GM18907 (cell line): ENCODE measurements at regions not wholly inside any gene's neighbourhood (a gene's known extent, or its start where the extent isn't known, plus 50 kb on each side); places are given as distances from the start of the nearest gene placed in this dataset.

Source experiments
- ATAC-seq: cut with Tn5 transposase; IDR thresholded peaks from one replicate; pipeline ENCODE4 v1.9.1; 2021; ENCODE audit warnings: mild to moderate bottlenecking, moderate library complexity; ENCODE audit not compliant: unreplicated experiment

DNA sequence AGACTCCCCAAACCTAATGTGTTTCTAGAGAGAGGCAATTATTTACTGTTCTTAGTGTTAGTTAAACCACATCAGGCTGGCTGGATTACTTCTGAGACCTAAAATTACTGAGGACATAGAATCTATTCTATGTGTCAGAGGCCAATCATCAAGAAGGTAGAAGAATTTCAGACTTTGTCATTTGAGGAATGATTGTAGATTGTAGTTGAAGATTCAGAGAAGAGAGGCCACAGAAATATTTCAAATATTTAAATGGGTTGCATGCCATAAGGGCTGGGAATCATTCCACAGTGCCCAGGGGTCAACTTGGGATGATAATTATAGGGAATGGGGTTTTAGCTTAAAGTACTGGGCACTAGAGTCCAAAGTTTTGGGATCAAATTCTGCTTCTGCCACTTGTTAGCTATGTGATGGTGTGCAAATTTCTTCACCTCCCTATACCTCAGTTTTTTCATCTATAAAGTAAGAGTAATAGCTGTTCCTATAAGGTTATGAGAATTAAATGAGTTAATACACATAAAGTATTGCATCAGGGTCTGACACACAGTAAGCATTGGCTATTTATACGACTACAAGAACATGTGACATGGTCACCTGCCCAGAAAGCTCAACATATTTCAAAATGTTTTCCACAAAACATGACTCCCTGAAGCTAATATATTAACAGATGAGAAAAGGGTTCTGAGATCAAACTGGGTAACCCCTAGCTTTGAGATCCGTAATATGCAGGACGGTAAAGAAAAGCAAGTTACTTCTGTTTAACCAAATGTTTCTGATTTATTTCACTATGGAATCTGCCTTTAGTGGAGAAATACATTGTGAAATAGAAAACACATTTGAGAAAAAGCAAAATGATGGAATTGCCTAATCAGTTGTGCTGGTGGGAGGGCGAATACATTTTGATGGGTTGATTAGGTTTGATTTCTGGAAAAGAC lies 69.7 kb upstream of the SPAG17 start:
- no peak for ATAC-seq

DNA sequence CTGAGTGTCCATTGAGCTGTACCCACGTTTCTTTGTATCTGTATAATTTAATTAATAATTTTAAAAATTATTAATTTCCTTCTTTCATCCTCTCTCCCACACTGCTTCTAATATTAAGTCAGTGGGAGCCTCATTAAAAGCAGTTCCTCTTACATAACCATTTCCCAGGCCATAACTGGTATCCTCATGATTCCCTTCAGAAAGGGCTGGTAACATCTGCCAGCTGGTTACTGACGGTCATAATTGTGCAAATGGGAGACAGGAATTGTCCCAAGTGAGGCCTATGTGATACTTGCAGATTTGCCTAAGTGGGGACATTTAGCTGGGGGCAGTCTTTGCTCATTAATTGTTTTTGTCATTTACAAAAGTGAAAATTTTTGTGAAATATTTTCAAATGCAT lies 69.0 kb upstream of the SPAG17 start:
- ATAC-seq = no peak

DNA sequence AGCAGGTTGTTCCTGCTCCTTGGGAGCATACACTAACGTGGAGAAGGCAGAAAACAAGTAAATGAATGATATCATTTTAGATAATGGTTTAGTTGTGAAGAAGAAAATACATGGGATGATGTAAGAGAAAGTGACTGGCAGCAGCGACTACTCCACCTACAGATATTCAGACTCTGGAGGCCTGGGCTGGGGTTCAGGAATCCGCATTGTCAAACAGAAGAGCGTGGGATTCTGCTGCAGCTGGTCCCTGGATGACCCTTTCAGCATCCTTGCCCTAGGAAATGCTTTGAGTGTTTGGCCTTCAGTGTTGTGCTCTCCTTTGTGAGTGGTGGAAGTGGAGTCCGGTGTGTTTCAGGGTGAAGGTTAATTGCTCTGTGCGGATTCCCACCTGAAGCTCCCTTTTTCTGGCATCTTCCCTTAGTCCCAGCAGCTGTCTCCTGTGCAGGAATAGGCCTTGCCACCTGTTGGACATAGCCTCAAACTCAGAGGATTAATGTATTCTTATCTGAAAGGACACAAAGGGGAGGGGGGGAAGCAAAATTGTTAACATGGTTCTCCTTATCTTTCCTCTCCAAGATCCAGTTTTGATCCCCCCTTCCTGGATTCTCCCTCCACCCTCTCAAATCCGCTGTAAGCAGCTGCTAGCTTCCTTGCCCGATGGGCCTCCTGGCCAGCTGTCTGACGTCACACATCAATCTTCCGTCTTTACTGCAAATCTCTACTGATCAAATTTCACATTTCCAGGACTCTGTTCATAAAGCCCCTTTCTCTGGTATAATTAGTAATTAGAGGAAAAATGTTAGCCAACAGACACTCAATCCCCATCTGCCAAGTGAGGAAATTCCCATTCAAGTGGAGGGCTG lies 68.3 kb upstream of the SPAG17 start:
- no peak for ATAC-seq

GRCh38 chr1:118252624-118253023 lies 67.6 kb upstream of the SPAG17 start:
- ATAC-seq = no peak

- no peak for ATAC-seq
Measured at GRCh38 chr1:118250232-118250631, 65.2 kb upstream of the SPAG17 start.

- ATAC-seq = no peak
Measured at GRCh38 chr1:118249641-118250040, 64.6 kb upstream of the SPAG17 start.

GRCh38 chr1:118247593-118247992 lies 62.6 kb upstream of the SPAG17 start:
- no peak for ATAC-seq

DNA sequence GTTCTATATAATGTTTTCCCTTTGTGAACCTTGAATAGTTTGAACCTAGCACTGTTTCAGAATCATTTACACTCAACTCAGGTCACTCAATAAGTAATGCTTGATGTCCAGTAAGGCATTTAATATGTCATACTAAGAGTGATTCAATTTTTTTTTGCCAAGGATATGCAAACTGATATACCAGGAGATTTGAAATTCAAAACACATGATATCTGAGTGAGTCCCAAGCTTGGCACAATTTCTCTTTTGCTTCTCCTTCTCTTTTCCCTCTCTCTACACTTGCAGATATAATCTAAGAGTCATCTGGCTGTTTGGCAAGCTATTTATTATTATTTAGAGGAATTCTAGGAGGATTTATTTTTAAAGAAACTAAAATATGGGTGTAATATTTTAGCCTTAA lies 61.6 kb upstream of the SPAG17 start:
- no peak for ATAC-seq

DNA sequence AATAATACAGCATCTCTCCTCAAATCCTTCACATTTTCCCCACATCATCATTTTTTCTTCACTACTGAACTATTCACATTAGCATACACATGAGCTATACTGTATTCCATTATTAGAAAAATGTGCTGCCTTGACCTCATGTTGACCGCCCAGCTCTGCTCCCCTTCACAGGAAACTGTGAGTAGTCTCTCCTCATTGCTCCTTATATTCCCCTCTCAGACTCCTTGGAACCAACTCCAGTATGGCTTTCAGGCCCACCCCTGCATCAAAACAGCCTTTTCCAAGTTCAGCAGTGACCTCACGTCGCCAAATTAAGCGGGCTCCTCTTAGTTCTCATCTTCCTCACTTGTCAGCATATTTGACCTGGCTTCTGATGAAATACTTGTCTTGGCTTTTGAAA lies 59.2 kb upstream of the SPAG17 start:
- no peak for ATAC-seq

DNA sequence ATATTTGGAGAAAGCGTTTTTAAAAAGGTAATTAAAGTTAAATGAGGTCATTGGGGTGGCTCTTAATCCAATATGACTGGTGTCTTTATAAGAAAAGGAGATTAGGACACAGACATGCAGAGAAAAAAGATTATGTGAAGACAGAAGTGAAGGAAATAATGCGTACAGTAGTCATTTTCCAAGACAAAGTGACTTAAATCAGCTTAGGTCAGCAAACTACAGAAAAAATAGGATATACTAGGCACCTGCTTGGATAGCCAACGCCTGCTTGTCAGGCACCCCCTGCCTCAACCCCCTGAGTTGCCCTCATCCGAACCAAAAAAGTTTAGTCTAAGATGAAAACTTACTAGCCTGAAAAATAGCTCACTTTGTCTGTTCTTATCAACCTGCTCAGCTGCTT lies 58.2 kb upstream of the SPAG17 start:
- ATAC-seq = no peak
